SK-N-SH treated with all-trans-retinoic acid at 6 μM for 48 hours (cell line): ENCODE measurements at regions not wholly inside any gene's neighbourhood (a gene's known extent, or its start where the extent isn't known, plus 50 kb on each side); places are given as distances from the start of the nearest gene placed in this dataset.

Experiments
- ATAC-seq: fragments of 200-7000 bp; cut with Tn5 transposase; 3 replicates; pipeline ENCODE4 v1.9.1; 2020; ENCODE audit warnings: mild to moderate bottlenecking, moderate library complexity
- BACH2 ChIP-seq: fragments of 250-450 bp; sonication (Bioruptor Pico); IDR thresholded peaks from 2 replicates; pipeline ENCODE4 v1.9.0; 2021; ENCODE audit warnings: mild to moderate bottlenecking, borderline replicate concordance
- CSDC2 ChIP-seq: fragments of 250-450 bp; sonication (Bioruptor Pico); IDR thresholded peaks from 2 replicates; pipeline ENCODE4 v1.5.0; 2020; ENCODE audit warnings: mild to moderate bottlenecking, moderate library complexity
- ESRRG ChIP-seq: fragments of 250-450 bp; sonication (Bioruptor Pico); IDR thresholded peaks from 2 replicates; pipeline ENCODE4 v1.6.1; 2021; ENCODE audit warnings: mild to moderate bottlenecking
- GLIS3 ChIP-seq: fragments of 250-450 bp; sonication (Bioruptor Pico); IDR thresholded peaks from 2 replicates; pipeline ENCODE4 v1.5.0; 2020; ENCODE audit warnings: mild to moderate bottlenecking, moderate library complexity
- ISL1 ChIP-seq: fragments of 250-450 bp; sonication (Bioruptor Pico); IDR thresholded peaks from 2 replicates; pipeline ENCODE4 v2.1.2; 2022; ENCODE audit warnings: mild to moderate bottlenecking, moderate library complexity
- OSR1 ChIP-seq: fragments of 250-450 bp; sonication (Bioruptor Pico); IDR thresholded peaks from 2 replicates; pipeline ENCODE4 v1.8.0; 2022; ENCODE audit warnings: moderate library complexity, mild to moderate bottlenecking, inconsistent platforms
- PPARA ChIP-seq: fragments of 250-450 bp; sonication (Bioruptor Pico); IDR thresholded peaks from 2 replicates; pipeline ENCODE4 v1.5.0; 2020; ENCODE audit warnings: mild to moderate bottlenecking, borderline replicate concordance
- RARB ChIP-seq: fragments of 250-450 bp; sonication (Bioruptor Pico); IDR thresholded peaks from 2 replicates; pipeline ENCODE4 v1.8.0; 2021; ENCODE audit warnings: mild to moderate bottlenecking, moderate library complexity
- SNAI2 ChIP-seq: fragments of 250-450 bp; sonication (Bioruptor Pico); IDR thresholded peaks from 2 replicates; pipeline ENCODE4 v1.5.0; 2020; ENCODE audit warnings: mild to moderate bottlenecking, moderate library complexity
- TCF4 ChIP-seq: fragments of 250-450 bp; sonication (Bioruptor Pico); IDR thresholded peaks from 2 replicates; pipeline ENCODE4 v1.8.0; 2021; ENCODE audit warnings: mild to moderate bottlenecking, moderate library complexity, borderline replicate concordance
- TOX ChIP-seq: fragments of 250-450 bp; sonication (Bioruptor Pico); IDR thresholded peaks from 2 replicates; pipeline ENCODE4 v1.8.0; 2021; ENCODE audit warnings: mild to moderate bottlenecking, moderate library complexity, borderline replicate concordance
- ZC3H10 ChIP-seq: fragments of 250-450 bp; sonication (Bioruptor Pico); IDR thresholded peaks from 2 replicates; pipeline ENCODE4 v1.5.1; 2021; ENCODE audit warnings: mild to moderate bottlenecking, moderate library complexity
- ZFP3 ChIP-seq: fragments of 250-450 bp; sonication (Bioruptor Pico); IDR thresholded peaks from 2 replicates; pipeline ENCODE4 v1.5.0; 2020; ENCODE audit warnings: mild to moderate bottlenecking, moderate library complexity
- ZFP30 ChIP-seq: fragments of 450-650 bp; formaldehyde crosslinking; IDR thresholded peaks from 2 replicates; pipeline ENCODE4 v1.5.0; 2022; ENCODE audit warnings: mild to moderate bottlenecking, moderate library complexity
- ZNF565 ChIP-seq: fragments of 450-650 bp; formaldehyde crosslinking; conservative IDR thresholded peaks from 2 replicates; pipeline ENCODE4 v1.5.0; 2020; ENCODE audit warnings: low read depth, mild to moderate bottlenecking, moderate library complexity
- ZNF70 ChIP-seq: fragments of 450-650 bp; formaldehyde crosslinking; IDR thresholded peaks from 2 replicates; pipeline ENCODE4 v1.5.0; 2020; ENCODE audit warnings: mild to moderate bottlenecking, moderate library complexity
- ZNF8 ChIP-seq: fragments of 450-650 bp; formaldehyde crosslinking; IDR thresholded peaks from 2 replicates; pipeline ENCODE4 v1.5.0; 2020; ENCODE audit warnings: mild to moderate bottlenecking, moderate library complexity
- TF ChIP-seq, protein P1 (sequence below): fragments of 250-450 bp; sonication (Bioruptor Pico); IDR thresholded peaks from 2 replicates; pipeline ENCODE4 v1.8.0; 2021; ENCODE audit warnings: low read depth, mild to moderate bottlenecking, moderate library complexity, borderline replicate concordance
- TF ChIP-seq, protein P2 (sequence below): fragments of 250-450 bp; sonication (Bioruptor Pico); IDR thresholded peaks from 2 replicates; pipeline ENCODE4 v1.5.1; 2021; ENCODE audit warnings: mild to moderate bottlenecking, moderate library complexity
- TF ChIP-seq, protein P3 (sequence below): fragments of 250-450 bp; sonication (Bioruptor Pico); IDR thresholded peaks from 2 replicates; pipeline ENCODE4 v1.5.1; 2020; ENCODE audit warnings: low read depth, mild to moderate bottlenecking, moderate library complexity
- TF ChIP-seq, protein P4 (sequence below): fragments of 250-450 bp; sonication (Bioruptor Pico); IDR thresholded peaks from 2 replicates; pipeline ENCODE4 v1.8.0; 2020; ENCODE audit warnings: mild to moderate bottlenecking, moderate library complexity, borderline replicate concordance

DNA sequence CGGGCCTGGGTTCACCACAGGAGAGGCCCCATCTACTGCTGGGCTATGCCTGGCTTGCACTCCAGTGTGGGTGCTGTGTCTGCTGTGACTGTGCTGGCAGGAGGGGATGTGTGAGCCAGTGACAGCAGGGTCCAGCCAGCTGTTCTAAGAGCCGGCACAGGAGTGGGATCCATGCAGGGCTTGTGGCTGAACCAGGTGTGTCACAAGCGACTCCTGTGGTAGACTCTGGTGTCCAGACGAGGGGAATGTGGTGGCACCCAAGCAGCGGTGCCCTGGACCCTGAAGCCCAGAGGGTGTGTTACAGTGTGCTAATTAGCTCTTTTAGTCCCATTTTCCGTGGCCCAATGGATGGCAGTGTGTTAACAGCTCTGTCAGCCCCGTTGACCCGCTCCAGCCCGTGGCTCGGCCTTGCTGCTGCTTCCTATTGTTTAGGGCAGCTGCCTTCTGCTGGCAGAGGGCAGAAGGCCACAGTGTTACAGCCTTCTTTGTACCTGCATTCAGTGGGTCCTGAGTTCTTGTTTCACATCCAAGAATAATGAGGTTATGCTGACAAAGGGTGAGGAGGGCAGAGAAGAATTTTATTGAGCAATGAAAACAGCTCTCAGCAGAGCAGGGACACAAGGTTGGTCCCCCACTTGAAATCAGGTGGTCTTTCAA is 78.5 kb upstream of the RNU6-1 start:
- ATAC-seq = no peak
- TF ChIP-seq PPARA (no peak), GLIS3 (CRISPR knock-in tag) (no peak), ZNF8 (no peak)

DNA sequence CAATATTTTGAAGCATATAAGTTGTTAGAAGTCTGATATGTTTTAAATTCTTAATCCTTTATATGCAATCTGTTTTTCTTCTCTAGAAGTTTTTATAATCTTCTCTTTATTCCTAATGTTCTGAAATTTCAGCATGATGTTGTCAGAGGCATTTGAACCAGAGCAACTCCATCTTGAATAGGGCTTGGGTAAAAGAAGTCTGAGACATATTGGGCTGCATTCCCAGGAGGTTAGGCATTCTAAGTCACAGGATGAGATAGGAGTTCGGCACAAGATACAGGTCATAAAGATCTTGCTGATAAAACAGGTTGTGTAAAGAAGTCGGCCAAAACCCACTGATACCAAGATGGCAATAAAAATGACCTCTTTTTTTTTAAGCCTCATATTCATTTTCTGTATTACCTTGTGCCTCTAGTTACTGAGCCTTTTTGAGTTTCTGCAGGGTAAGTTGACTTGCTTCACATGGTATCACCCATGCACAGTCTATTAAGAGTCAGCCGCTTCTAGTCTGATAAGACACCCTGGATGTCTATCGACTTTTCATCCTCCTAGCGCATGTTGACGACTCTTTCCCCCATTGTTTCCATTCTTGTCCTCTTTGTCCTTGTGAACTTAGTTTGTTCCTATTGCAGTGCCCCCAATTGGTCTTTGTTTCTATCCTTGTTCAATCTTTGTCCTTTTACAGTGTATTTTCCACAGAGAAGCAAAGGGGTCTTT is 80.8 kb upstream of the RNU6-1 start:
- TF ChIP-seq ZFP3 (CRISPR knock-in tag) (no peak), GLIS3 (CRISPR knock-in tag) (no peak), ISL1 (CRISPR knock-in tag) (no peak), ZNF70 (no peak), TOX (CRISPR knock-in tag) (no peak)
- ATAC-seq = no peak

DNA sequence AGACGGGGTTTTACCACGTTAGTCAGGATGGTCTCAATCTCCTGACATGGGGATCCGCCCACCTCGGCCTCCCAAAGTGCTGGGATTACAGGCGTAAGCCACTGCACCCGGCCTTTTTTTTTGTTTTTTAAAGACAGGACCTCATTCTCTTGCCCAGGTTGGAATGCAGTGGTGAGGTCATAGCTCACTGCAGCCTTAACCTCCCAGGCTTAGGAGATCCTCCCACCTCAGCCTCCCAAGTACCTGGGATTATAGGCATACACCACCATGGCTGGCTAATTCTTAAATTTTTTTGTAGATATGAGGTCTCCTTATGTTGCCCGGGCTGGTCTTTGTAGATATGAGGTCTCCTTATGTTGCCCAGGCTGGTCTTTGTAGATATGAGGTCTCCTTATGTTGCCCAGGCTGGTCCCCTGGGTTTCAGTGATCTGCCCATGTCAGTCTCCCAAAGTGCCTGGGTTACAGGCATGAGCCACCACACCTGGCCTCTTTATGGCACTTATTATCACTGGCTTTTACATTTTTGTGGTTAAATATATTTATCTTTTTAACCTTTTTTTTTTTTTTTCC is 82.3 kb upstream of the RNU6-1 start:
- no peak for TF ChIP-seq ISL1 (CRISPR knock-in tag)
- no peak for TF ChIP-seq ZFP3 (CRISPR knock-in tag)
- TF ChIP-seq SNAI2 (CRISPR knock-in tag) = no peak
- no peak for TF ChIP-seq PPARA
- TF ChIP-seq, protein P1, sequence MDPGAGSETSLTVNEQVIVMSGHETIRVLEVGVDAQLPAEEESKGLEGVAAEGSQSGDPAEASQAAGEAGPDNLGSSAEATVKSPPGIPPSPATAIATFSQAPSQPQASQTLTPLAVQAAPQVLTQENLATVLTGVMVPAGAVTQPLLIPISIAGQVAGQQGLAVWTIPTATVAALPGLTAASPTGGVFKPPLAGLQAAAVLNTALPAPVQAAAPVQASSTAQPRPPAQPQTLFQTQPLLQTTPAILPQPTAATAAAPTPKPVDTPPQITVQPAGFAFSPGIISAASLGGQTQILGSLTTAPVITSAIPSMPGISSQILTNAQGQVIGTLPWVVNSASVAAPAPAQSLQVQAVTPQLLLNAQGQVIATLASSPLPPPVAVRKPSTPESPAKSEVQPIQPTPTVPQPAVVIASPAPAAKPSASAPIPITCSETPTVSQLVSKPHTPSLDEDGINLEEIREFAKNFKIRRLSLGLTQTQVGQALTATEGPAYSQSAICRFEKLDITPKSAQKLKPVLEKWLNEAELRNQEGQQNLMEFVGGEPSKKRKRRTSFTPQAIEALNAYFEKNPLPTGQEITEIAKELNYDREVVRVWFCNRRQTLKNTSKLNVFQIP (CRISPR knock-in tag) = no peak
- no peak for TF ChIP-seq ZNF8
- no peak for TF ChIP-seq ESRRG (CRISPR knock-in tag)
- TF ChIP-seq BACH2 (CRISPR knock-in tag) = no peak
- TF ChIP-seq, protein P2, sequence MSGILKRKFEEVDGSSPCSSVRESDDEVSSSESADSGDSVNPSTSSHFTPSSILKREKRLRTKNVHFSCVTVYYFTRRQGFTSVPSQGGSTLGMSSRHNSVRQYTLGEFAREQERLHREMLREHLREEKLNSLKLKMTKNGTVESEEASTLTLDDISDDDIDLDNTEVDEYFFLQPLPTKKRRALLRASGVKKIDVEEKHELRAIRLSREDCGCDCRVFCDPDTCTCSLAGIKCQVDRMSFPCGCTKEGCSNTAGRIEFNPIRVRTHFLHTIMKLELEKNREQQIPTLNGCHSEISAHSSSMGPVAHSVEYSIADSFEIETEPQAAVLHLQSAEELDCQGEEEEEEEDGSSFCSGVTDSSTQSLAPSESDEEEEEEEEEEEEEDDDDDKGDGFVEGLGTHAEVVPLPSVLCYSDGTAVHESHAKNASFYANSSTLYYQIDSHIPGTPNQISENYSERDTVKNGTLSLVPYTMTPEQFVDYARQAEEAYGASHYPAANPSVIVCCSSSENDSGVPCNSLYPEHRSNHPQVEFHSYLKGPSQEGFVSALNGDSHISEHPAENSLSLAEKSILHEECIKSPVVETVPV (CRISPR knock-in tag) = no peak
- TF ChIP-seq, protein P3, sequence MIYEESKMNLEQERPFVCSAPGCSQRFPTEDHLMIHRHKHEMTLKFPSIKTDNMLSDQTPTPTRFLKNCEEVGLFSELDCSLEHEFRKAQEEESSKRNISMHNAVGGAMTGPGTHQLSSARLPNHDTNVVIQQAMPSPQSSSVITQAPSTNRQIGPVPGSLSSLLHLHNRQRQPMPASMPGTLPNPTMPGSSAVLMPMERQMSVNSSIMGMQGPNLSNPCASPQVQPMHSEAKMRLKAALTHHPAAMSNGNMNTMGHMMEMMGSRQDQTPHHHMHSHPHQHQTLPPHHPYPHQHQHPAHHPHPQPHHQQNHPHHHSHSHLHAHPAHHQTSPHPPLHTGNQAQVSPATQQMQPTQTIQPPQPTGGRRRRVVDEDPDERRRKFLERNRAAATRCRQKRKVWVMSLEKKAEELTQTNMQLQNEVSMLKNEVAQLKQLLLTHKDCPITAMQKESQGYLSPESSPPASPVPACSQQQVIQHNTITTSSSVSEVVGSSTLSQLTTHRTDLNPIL (CRISPR knock-in tag) = no peak
- TF ChIP-seq RARB (CRISPR knock-in tag) = no peak
- TF ChIP-seq ZNF70 = no peak
- TF ChIP-seq ZNF565 (CRISPR knock-in tag) = no peak
- no peak for TF ChIP-seq TCF4 (CRISPR knock-in tag)
- TF ChIP-seq OSR1 (CRISPR knock-in tag) = no peak
- TF ChIP-seq ZFP30 (CRISPR knock-in tag) = no peak
- no peak for TF ChIP-seq CSDC2 (CRISPR knock-in tag)
- no peak for TF ChIP-seq ZC3H10 (CRISPR knock-in tag)
- TF ChIP-seq GLIS3 (CRISPR knock-in tag) = no peak
- TF ChIP-seq, protein P4, sequence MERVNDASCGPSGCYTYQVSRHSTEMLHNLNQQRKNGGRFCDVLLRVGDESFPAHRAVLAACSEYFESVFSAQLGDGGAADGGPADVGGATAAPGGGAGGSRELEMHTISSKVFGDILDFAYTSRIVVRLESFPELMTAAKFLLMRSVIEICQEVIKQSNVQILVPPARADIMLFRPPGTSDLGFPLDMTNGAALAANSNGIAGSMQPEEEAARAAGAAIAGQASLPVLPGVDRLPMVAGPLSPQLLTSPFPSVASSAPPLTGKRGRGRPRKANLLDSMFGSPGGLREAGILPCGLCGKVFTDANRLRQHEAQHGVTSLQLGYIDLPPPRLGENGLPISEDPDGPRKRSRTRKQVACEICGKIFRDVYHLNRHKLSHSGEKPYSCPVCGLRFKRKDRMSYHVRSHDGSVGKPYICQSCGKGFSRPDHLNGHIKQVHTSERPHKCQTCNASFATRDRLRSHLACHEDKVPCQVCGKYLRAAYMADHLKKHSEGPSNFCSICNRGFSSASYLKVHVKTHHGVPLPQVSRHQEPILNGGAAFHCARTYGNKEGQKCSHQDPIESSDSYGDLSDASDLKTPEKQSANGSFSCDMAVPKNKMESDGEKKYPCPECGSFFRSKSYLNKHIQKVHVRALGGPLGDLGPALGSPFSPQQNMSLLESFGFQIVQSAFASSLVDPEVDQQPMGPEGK = no peak
- ATAC-seq = no peak
